B cell (primary cell): ENCODE measurements at regions not wholly inside any gene's neighbourhood (a gene's known extent, or its start where the extent isn't known, plus 50 kb on each side); places are given as distances from the start of the nearest gene placed in this dataset.

Source experiments
- ATAC-seq: fragments of 200-7000 bp; cut with Tn5 transposase; one replicate; pipeline ENCODE4 v1.10.0; 2021; ENCODE audit warnings: low read depth, mild to moderate bottlenecking, moderate number of reproducible peaks, moderate library complexity
- CTCF ChIA-PET: fragments of 350-600 bp; sonication (Branson Sonifier 250); formaldehyde crosslinking; loops from one replicate; lab custom pipeline; 2021; ENCODE audit warnings: antibody characterized with exemption, inconsistent platforms; lab: Charles Lee
- POLR2A ChIA-PET: fragments of 350-600 bp; sonication (Branson Sonifier 250); formaldehyde crosslinking; loops from one replicate; lab custom pipeline; 2021; ENCODE audit warnings: antibody characterized with exemption; lab: Charles Lee
- DNase-seq: peaks from one replicate; pipeline ENCODE4 v3.0.0; 2013
- H2AFZ ChIP-seq: 2 replicates; pipeline ENCODE4 v1.6.1; 2012; ENCODE audit warnings: mild to moderate bottlenecking, low read depth, low read length; ENCODE audit not compliant: insufficient read depth, poor library complexity, severe bottlenecking
- H3K27ac ChIP-seq, 2 donors: 1 replicate in 1 of 2; 2 replicates in 1 of 2; pipeline ENCODE4 v1.5.1; 2012 to 2013; ENCODE audit warnings: low read length in 2 of 2, mild to moderate bottlenecking in 2 of 2, moderate library complexity in 1 of 2
- H3K27me3 ChIP-seq, 4 experiments: fragments of 200-600 bp in 1 of 4; sonication (generic) in 1 of 4; replicated peaks in 1 of 4; 1 replicate in 2 of 4; 2 replicates in 2 of 4; pipeline versions ENCODE4 v1.6.1 to v1.7.0; 2013 to 2016; ENCODE audit warnings: low read length in 3 of 4, mild to moderate bottlenecking in 2 of 4, mixed read lengths in 1 of 4, moderate library complexity in 1 of 4; ENCODE audit not compliant: insufficient read depth in 4 of 4, control insufficient read depth in 3 of 4; ENCODE audit errors: control extremely low read depth in 1 of 4
- H3K36me3 ChIP-seq, 2 experiments: replicated peaks in 1 of 2; 1 replicate in 1 of 2; 2 replicates in 1 of 2; pipeline versions ENCODE4 v1.6.1 to v1.7.1; 2013; ENCODE audit warnings: low read length in 1 of 2; ENCODE audit not compliant: insufficient read depth in 2 of 2, control insufficient read depth in 1 of 2; ENCODE audit errors: control extremely low read depth in 1 of 2, extremely low read depth in 1 of 2
- H3K4me1 ChIP-seq, 2 donors: fragments of 200-600 bp in 1 of 2; sonication (generic) in 1 of 2; 1 replicate in 1 of 2; 2 replicates in 1 of 2; pipeline versions ENCODE4 v1.5.1 to v1.6.1; 2013 to 2017; ENCODE audit warnings: low read length in 2 of 2; ENCODE audit not compliant: control insufficient read depth in 2 of 2, insufficient read depth in 2 of 2
- H3K4me2 ChIP-seq: replicated peaks from 2 replicates; pipeline ENCODE3; 2012; ENCODE audit warnings: mild to moderate bottlenecking, low read depth, low read length; ENCODE audit not compliant: poor library complexity, severe bottlenecking
- H3K4me3 ChIP-seq, 5 experiments: fragments of 200-600 bp in 1 of 5; sonication (generic) in 1 of 5; 1 replicate in 3 of 5; 2 replicates in 2 of 5; pipeline versions ENCODE4 v1.5.1 to v1.7.0; 2011 to 2016; ENCODE audit warnings: low read length in 4 of 5, mild to moderate bottlenecking in 4 of 5, low read depth in 2 of 5, control low read depth in 1 of 5, moderate library complexity in 1 of 5; ENCODE audit not compliant: insufficient read depth in 1 of 5; ENCODE audit errors: control extremely low read depth in 1 of 5, extremely low read depth in 1 of 5
- H3K79me2 ChIP-seq: fragments of 200-600 bp; sonication (generic); one replicate; pipeline ENCODE4 v1.6.0; 2016; ENCODE audit warnings: low read length; ENCODE audit not compliant: control insufficient read depth, insufficient read depth
- H3K9ac ChIP-seq: fragments of 200-600 bp; sonication (generic); 2 replicates; pipeline ENCODE4 v1.6.1; 2017; ENCODE audit warnings: mild to moderate bottlenecking, low read length, moderate library complexity
- H3K9me3 ChIP-seq, 3 donors: one replicate each; pipeline versions ENCODE4 v1.6.1 to v1.7.1; 2013; ENCODE audit warnings: low read length in 2 of 3; ENCODE audit not compliant: control insufficient read depth in 2 of 3, insufficient read depth in 1 of 3; ENCODE audit errors: control extremely low read depth in 1 of 3
- H4K20me1 ChIP-seq: 2 replicates; pipeline ENCODE4 v1.6.0; 2012; ENCODE audit warnings: mild to moderate bottlenecking, low read length; ENCODE audit not compliant: insufficient read depth, control insufficient read depth, poor library complexity, severe bottlenecking
- H3K27ac Mint-ChIP-seq: one replicate; pipeline ENCODE4 v1.8.0; 2021; ENCODE audit warnings: mixed read lengths
- H3K27me3 Mint-ChIP-seq: one replicate; pipeline ENCODE4 v1.8.0; 2021; ENCODE audit warnings: mixed read lengths
- H3K4me1 Mint-ChIP-seq: one replicate; pipeline ENCODE4 v1.8.0; 2021; ENCODE audit warnings: mixed read lengths
- H3K4me3 Mint-ChIP-seq: one replicate; pipeline ENCODE4 v1.8.0; 2021; ENCODE audit warnings: mixed read lengths
- H3K9me3 Mint-ChIP-seq: one replicate; pipeline ENCODE4 v1.8.0; 2022; ENCODE audit warnings: mixed read lengths; ENCODE audit not compliant: insufficient read depth
- CTCF ChIP-seq: fragments of 200-600 bp; IDR thresholded peaks from one replicate; pipeline ENCODE4 v1.8.0; 2022; ENCODE audit warnings: antibody characterized with exemption, mild to moderate bottlenecking
- EZH2 ChIP-seq: IDR thresholded peaks from 2 replicates; pipeline ENCODE4 v1.6.1; 2012; ENCODE audit warnings: borderline replicate concordance, low read depth, mild to moderate bottlenecking, moderate library complexity, low read length; ENCODE audit not compliant: insufficient read depth, poor library complexity, severe bottlenecking
- WGBS: methylation state at CpG from one replicate; pipeline ENCODE4 v1.1.5; 2013; ENCODE audit warnings: missing lambda C conversion rate; ENCODE audit not compliant: insufficient coverage; 5-methylcytosine and 5-hydroxymethylcytosine counted together
- intact Hi-C: fragments of 100-400 bp; cut with micrococcal nuclease; formaldehyde crosslinking; loops from one replicate; pipeline ENCODE4 v1.10.0; 2022

GRCh38 chr4:3655485-3655884 lies 110.7 kb upstream of the ADRA2C start:
- ChIA-PET CTCF (no interaction called here), POLR2A (no interaction called here)
- Histone ChIP-seq H4K20me1 (no peaks in the 10 kb centered on the region), H2AFZ (no peak overlapping the region), H3K36me3 (no peaks in the 10 kb centered on the region), H3K27me3 (peaks cover 0 to under 1% (median 0%) of the 10 kb centered on the region in 4 experiments), H3K4me3 (no peak overlapping the region), H3K4me1 (no peaks in the 10 kb centered on the region), H3K9ac (no peak overlapping the region), H3K79me2 (no peaks in the 10 kb centered on the region), H3K4me2 (no peak overlapping the region), H3K9me3 (no peaks in the 10 kb centered on the region), H3K27ac (no peak overlapping the region)
- no peak for DNase-seq
- intact Hi-C loops = no loop called here
- H3K9me3 Mint-ChIP-seq = no peaks in the 10 kb centered on the region
- peaks cover 3% of the 10 kb centered on the region for H3K4me1 Mint-ChIP-seq
- H3K27me3 Mint-ChIP-seq = peaks cover 20% of the 10 kb centered on the region
- ATAC-seq = no peak
- no peak for TF ChIP-seq EZH2
- no peak for TF ChIP-seq CTCF
- no peak overlapping the region for H3K4me3 Mint-ChIP-seq
- WGBS = 67% methylated on average over 6 of the region's 9 CpGs
- no peak overlapping the region for H3K27ac Mint-ChIP-seq

GRCh38 chr4:3654036-3654807 lies 112.0 kb upstream of the ADRA2C start:
- DNase-seq (no peak), ATAC-seq (no peak)
- Histone ChIP-seq H3K27ac (no peak overlapping the region), H3K4me3 (no peak overlapping the region), H2AFZ (no peak overlapping the region), H3K4me1 (no peaks in the 10 kb centered on the region), H3K9me3 (no peaks in the 10 kb centered on the region), H3K79me2 (no peaks in the 10 kb centered on the region), H4K20me1 (no peaks in the 10 kb centered on the region), H3K27me3 (no peaks in the 10 kb centered on the region), H3K9ac (no peak overlapping the region), H3K4me2 (no peak overlapping the region), H3K36me3 (no peaks in the 10 kb centered on the region)
- intact Hi-C loops = no loop called here
- peaks cover 3% of the 10 kb centered on the region for H3K4me1 Mint-ChIP-seq
- WGBS = 89% methylated on average over 26 of the region's 30 CpGs
- H3K4me3 Mint-ChIP-seq = no peak overlapping the region
- POLR2A ChIA-PET = no interaction called here
- H3K27ac Mint-ChIP-seq = no peak overlapping the region
- H3K27me3 Mint-ChIP-seq = peaks cover 23% of the 10 kb centered on the region
- H3K9me3 Mint-ChIP-seq = no peaks in the 10 kb centered on the region
- CTCF ChIA-PET = no interaction called here
- TF ChIP-seq EZH2 = no peak
- no peak for TF ChIP-seq CTCF
